ENCODE measurements at regions not wholly inside any gene's neighbourhood (a gene's known extent, or its start where the extent isn't known, plus 50 kb on each side); places are given as distances from the start of the nearest gene placed in this dataset.

- no peaks in the 10 kb centered on the region for H3K9me3 ChIP-seq
- 39% methylated on average over 10 of the region's 10 CpGs for WGBS (ENCODE audit: low lambda C conversion rate)
- H3K9me2 ChIP-seq, result no peaks in the 10 kb centered on the region
Measured at GRCh38 chr2:236730393-236730792, 160.8 kb downstream of the ACKR3 start.

DNA sequence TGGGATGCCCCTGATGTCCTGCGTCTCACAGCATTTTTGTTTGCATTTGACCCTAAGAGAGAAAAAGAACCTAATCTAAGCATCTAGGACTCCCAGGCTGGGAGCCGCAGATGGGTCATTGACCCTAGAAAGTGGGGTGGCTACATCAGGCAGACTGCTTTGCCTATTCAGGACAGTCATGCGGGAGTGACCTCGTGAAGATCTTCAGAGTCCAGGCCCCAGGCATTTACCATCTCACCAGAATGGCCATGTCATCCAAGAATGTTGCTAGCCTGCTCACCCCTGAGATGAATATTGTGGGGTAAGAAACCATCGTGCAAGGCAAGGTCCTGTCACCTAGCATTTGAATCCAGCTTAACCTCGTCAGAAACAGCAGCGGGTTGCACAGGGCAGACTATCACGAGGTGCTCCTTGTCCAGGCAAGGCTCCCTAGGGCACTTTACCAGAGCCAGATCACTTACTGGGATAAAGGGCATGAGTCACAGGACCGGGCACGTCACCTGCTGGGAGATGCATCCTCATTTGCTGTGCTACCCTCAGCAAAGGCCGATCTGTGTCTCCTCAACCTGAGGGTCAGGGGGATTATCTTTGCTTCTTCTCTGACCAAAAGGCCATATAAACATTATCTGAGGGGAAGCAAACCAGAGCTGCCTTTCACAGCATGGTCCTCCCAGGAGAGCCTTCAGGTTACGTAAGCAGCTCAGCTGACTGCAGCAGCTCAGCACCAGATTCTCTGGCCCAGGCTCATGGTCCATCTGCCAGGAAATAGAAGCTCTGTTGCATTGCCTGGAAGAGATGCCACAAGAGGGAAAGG, 162.3 kb downstream of the ACKR3 start:
- H2AFZ ChIP-seq (ENCODE audit: low read depth), result no peak overlapping the region
- POLR2A ChIA-PET, result no interaction called here

More at GRCh38 chr2:236730393-236730792, 160.8 kb downstream of the ACKR3 start:
- no peaks in the 10 kb centered on the region for H4K20me1 ChIP-seq (ENCODE audit: insufficient read depth)
- no peaks in the 10 kb centered on the region for H3K36me3 ChIP-seq (replicated peaks in 1 of 2; ENCODE audit: control insufficient read depth in 1 of 2, insufficient read depth in 2 of 2, low read length in 1 of 2)
- H2AFZ ChIP-seq (ENCODE audit: low read depth), result no peak overlapping the region
- ChIA-PET CTCF (no interaction called here), POLR2A (no interaction called here)
- no peak overlapping the region for H3K4me2 ChIP-seq
- no peaks in the 10 kb centered on the region; the same call in 1 of the 2 replicates for H3K27me3 ChIP-seq (ENCODE audit: insufficient read depth)
- no peaks in the 10 kb centered on the region; a peak in 1 of 4 replicates for H3K4me1 ChIP-seq (ENCODE audit: control insufficient read depth in 1 of 2, insufficient read depth in 2 of 2, low read depth in 1 of 2, low read length in 1 of 2)
- no peak overlapping the region for H3K27ac ChIP-seq (ENCODE audit: low read depth in 2 of 2, low read length in 1 of 2)
- no peaks in the 10 kb centered on the region for H3K79me2 ChIP-seq (ENCODE audit: insufficient read depth)
- H3K4me3 ChIP-seq (ENCODE audit: low read depth in 2 of 2, low read length in 1 of 2), result no peak overlapping the region
- no peak for DNase-seq
- no peak for TF ChIP-seq RAD21 (IDR thresholded peaks at IDR 0.05; ENCODE audit: low read length)
- TF ChIP-seq PBX3 (IDR thresholded peaks at IDR 0.05), result no peak
- no peak for TF ChIP-seq RFX5 (IDR thresholded peaks at IDR 0.05; ENCODE audit: low read length)
- TF ChIP-seq TEAD4 (IDR thresholded peaks at IDR 0.05; ENCODE audit: borderline replicate concordance, insufficient read depth), result no peak
- no peak for TF ChIP-seq TAF1 (IDR thresholded peaks at IDR 0.05; ENCODE audit: borderline replicate concordance, low read depth, low read length)
- TF ChIP-seq FOXM1 (IDR thresholded peaks at IDR 0.05; ENCODE audit: low read depth), result no peak
- TF ChIP-seq, protein P1, sequence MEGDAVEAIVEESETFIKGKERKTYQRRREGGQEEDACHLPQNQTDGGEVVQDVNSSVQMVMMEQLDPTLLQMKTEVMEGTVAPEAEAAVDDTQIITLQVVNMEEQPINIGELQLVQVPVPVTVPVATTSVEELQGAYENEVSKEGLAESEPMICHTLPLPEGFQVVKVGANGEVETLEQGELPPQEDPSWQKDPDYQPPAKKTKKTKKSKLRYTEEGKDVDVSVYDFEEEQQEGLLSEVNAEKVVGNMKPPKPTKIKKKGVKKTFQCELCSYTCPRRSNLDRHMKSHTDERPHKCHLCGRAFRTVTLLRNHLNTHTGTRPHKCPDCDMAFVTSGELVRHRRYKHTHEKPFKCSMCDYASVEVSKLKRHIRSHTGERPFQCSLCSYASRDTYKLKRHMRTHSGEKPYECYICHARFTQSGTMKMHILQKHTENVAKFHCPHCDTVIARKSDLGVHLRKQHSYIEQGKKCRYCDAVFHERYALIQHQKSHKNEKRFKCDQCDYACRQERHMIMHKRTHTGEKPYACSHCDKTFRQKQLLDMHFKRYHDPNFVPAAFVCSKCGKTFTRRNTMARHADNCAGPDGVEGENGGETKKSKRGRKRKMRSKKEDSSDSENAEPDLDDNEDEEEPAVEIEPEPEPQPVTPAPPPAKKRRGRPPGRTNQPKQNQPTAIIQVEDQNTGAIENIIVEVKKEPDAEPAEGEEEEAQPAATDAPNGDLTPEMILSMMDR (IDR thresholded peaks at IDR 0.05), result no peak
- TF ChIP-seq TCF12 (IDR thresholded peaks at IDR 0.05), result no peak
- TF ChIP-seq ELF1 (IDR thresholded peaks at IDR 0.05), result no peak
- no peak for TF ChIP-seq GATA2 (CRISPR knock-in tag; IDR thresholded peaks at IDR 0.05)
- no peak for TF ChIP-seq RXRA (IDR thresholded peaks at IDR 0.05; ENCODE audit: borderline replicate concordance, low read depth)
- no peak for TF ChIP-seq FOSL2 (IDR thresholded peaks at IDR 0.05; ENCODE audit: borderline replicate concordance, low read depth)
- no peak for TF ChIP-seq SMC3 (IDR thresholded peaks at IDR 0.05; ENCODE audit: low read depth, low read length)
- TF ChIP-seq FOXJ3 (CRISPR knock-in tag; IDR thresholded peaks at IDR 0.05), result no peak
- no peak for TF ChIP-seq EP300 (IDR thresholded peaks at IDR 0.05; ENCODE audit: borderline replicate concordance in 1 of 2, low read depth in 1 of 2, low read length in 1 of 2)
- no peak for TF ChIP-seq MEF2A (IDR thresholded peaks at IDR 0.05; ENCODE audit: borderline replicate concordance, low read depth)
- TF ChIP-seq RCOR1 (IDR thresholded peaks at IDR 0.05; ENCODE audit: low read length), result no peak
- TF ChIP-seq CHD2 (IDR thresholded peaks at IDR 0.05; ENCODE audit: low read length, partially characterized antibody), result no peak
- no peak overlapping the region for H3K9ac ChIP-seq
- H3F3A ChIP-seq (replicated peaks; ENCODE audit: insufficient read depth), result no peaks in the 10 kb centered on the region

More for the DNA sequence above, 162.3 kb downstream of the ACKR3 start:
- 46% methylated on average over 9 of the region's 12 CpGs for WGBS (ENCODE audit: low lambda C conversion rate)
- no peak overlapping the region for H3K27ac ChIP-seq (ENCODE audit: low read depth in 2 of 2, low read length in 1 of 2)
- CTCF ChIA-PET, result no interaction called here
- TF ChIP-seq SIN3A (IDR thresholded peaks at IDR 0.05; ENCODE audit: borderline replicate concordance, low read depth, low read length), result no peak
- no peak for TF ChIP-seq MAX (IDR thresholded peaks at IDR 0.05; ENCODE audit: low read depth)
- TF ChIP-seq TAF1 (IDR thresholded peaks at IDR 0.05; ENCODE audit: borderline replicate concordance, low read depth, low read length), result no peak
- TF ChIP-seq GATA2 (CRISPR knock-in tag; IDR thresholded peaks at IDR 0.05), result no peak
- no peak for TF ChIP-seq SMC3 (IDR thresholded peaks at IDR 0.05; ENCODE audit: low read depth, low read length)
- TF ChIP-seq FOXJ3 (CRISPR knock-in tag; IDR thresholded peaks at IDR 0.05), result no peak
- H3F3A ChIP-seq (replicated peaks; ENCODE audit: insufficient read depth), result no peaks in the 10 kb centered on the region
- H3K9me3 ChIP-seq, result no peaks in the 10 kb centered on the region
- no peaks in the 10 kb centered on the region for H4K20me1 ChIP-seq (ENCODE audit: insufficient read depth)
- no peaks in the 10 kb centered on the region; a peak in 1 of 4 replicates for H3K4me1 ChIP-seq (ENCODE audit: control insufficient read depth in 1 of 2, insufficient read depth in 2 of 2, low read depth in 1 of 2, low read length in 1 of 2)
- H3K27me3 ChIP-seq (ENCODE audit: insufficient read depth), result no peaks in the 10 kb centered on the region; the same call in 1 of the 2 replicates
- no peaks in the 10 kb centered on the region for H3K36me3 ChIP-seq (replicated peaks in 1 of 2; ENCODE audit: control insufficient read depth in 1 of 2, insufficient read depth in 2 of 2, low read length in 1 of 2)
- H3K4me2 ChIP-seq, result no peak overlapping the region
- H3K4me3 ChIP-seq (ENCODE audit: low read depth in 2 of 2, low read length in 1 of 2), result no peak overlapping the region
- H3K79me2 ChIP-seq (ENCODE audit: insufficient read depth), result no peaks in the 10 kb centered on the region
- DNase-seq, result no peak
- H3K9ac ChIP-seq, result no peak overlapping the region
- H3K9me2 ChIP-seq, result no peaks in the 10 kb centered on the region
